H9 (cell line): ENCODE measurements at regions not wholly inside any gene's neighbourhood (a gene's known extent, or its start where the extent isn't known, plus 50 kb on each side); places are given as distances from the start of the nearest gene placed in this dataset.

Source experiments
- DNase-seq: peaks from one replicate; pipeline ENCODE4 v3.0.0-alpha.2; 2017
- H2AFZ ChIP-seq: one replicate; pipeline ENCODE4 v1.6.1; 2013; ENCODE audit warnings: mild to moderate bottlenecking, low read length, control low read depth, moderate library complexity
- H2AK5ac ChIP-seq: 2 replicates; pipeline ENCODE4 v1.6.1; 2013; ENCODE audit warnings: low read length, control low read depth, mixed read lengths; ENCODE audit not compliant: insufficient read length
- H2BK120ac ChIP-seq: one replicate; pipeline ENCODE4 v1.6.1; 2013; ENCODE audit warnings: low read depth, mild to moderate bottlenecking, low read length, control low read depth, inconsistent platforms; ENCODE audit not compliant: poor library complexity, severe bottlenecking
- H2BK12ac ChIP-seq: 2 replicates; pipeline ENCODE4 v1.6.1; 2013; ENCODE audit warnings: low read length, control low read depth, mixed read lengths, low read depth; ENCODE audit not compliant: insufficient read length
- H2BK15ac ChIP-seq: 2 replicates; pipeline ENCODE4 v1.6.1; 2013; ENCODE audit warnings: low read depth, low read length, control low read depth
- H2BK20ac ChIP-seq: one replicate; pipeline ENCODE4 v1.6.1; 2013; ENCODE audit warnings: low read depth, mild to moderate bottlenecking, low read length, control low read depth, inconsistent platforms; ENCODE audit not compliant: poor library complexity, severe bottlenecking
- H2BK5ac ChIP-seq: 2 replicates; pipeline ENCODE4 v1.6.1; 2013; ENCODE audit warnings: low read length, control low read depth, mixed read lengths; ENCODE audit not compliant: insufficient read length
- H3K14ac ChIP-seq: 2 replicates; pipeline ENCODE4 v1.6.1; 2013; ENCODE audit warnings: low read length, control low read depth; ENCODE audit not compliant: insufficient read depth
- H3K18ac ChIP-seq: 2 replicates; pipeline ENCODE4 v1.6.1; 2013; ENCODE audit warnings: low read depth, mild to moderate bottlenecking, mixed read lengths, low read length, control low read depth; ENCODE audit not compliant: insufficient read length
- H3K23ac ChIP-seq: 2 replicates; pipeline ENCODE4 v1.6.1; 2013; ENCODE audit warnings: low read length, control low read depth, mixed read lengths, low read depth; ENCODE audit not compliant: insufficient read length
- H3K23me2 ChIP-seq: 2 replicates; pipeline ENCODE4 v1.6.1; 2013; ENCODE audit warnings: low read depth, mild to moderate bottlenecking, mixed read lengths, low read length, control low read depth; ENCODE audit not compliant: insufficient read length, poor library complexity, severe bottlenecking
- H3K27ac ChIP-seq: 2 replicates; pipeline ENCODE4 v1.5.1; 2013; ENCODE audit warnings: low read length, control low read depth, mixed read lengths, low read depth; ENCODE audit not compliant: insufficient read length
- H3K27me3 ChIP-seq: 2 replicates; pipeline ENCODE4 v1.6.1; 2013; ENCODE audit warnings: low read length, control low read depth, inconsistent platforms; ENCODE audit not compliant: insufficient read depth
- H3K4ac ChIP-seq: 2 replicates; pipeline ENCODE4 v1.6.1; 2013; ENCODE audit warnings: low read depth, mild to moderate bottlenecking, control low read depth, inconsistent platforms, low read length, moderate library complexity
- H3K4me1 ChIP-seq: 2 replicates; pipeline ENCODE4 v1.6.1; 2013; ENCODE audit warnings: low read length, control low read depth, inconsistent platforms; ENCODE audit not compliant: insufficient read depth
- H3K4me2 ChIP-seq: 2 replicates; pipeline ENCODE4 v1.6.1; 2013; ENCODE audit warnings: low read length, control low read depth, mixed read lengths; ENCODE audit not compliant: insufficient read length, insufficient read depth
- H3K56ac ChIP-seq: 2 replicates; pipeline ENCODE4 v1.6.1; 2013; ENCODE audit warnings: low read depth, mild to moderate bottlenecking, mixed read lengths, low read length, control low read depth; ENCODE audit not compliant: insufficient read length
- H3K79me1 ChIP-seq: 2 replicates; pipeline ENCODE4 v1.6.1; 2013; ENCODE audit warnings: low read depth, mild to moderate bottlenecking, moderate library complexity, low read length, control low read depth, inconsistent platforms; ENCODE audit not compliant: insufficient read depth, poor library complexity, severe bottlenecking
- H3K79me2 ChIP-seq: 2 replicates; pipeline ENCODE4 v1.6.1; 2013; ENCODE audit warnings: low read length, control low read depth, inconsistent platforms; ENCODE audit not compliant: insufficient read depth
- H3K9ac ChIP-seq: 2 replicates; pipeline ENCODE4 v1.6.1; 2013; ENCODE audit warnings: low read length, control low read depth, mixed read lengths; ENCODE audit not compliant: insufficient read length; ENCODE audit errors: extremely low read depth
- H3K9me3 ChIP-seq: one replicate; pipeline ENCODE4 v1.6.1; 2013; ENCODE audit warnings: low read depth, low read length, inconsistent platforms; ENCODE audit not compliant: control insufficient read depth
- H3T11ph ChIP-seq: one replicate; pipeline ENCODE4 v1.6.1; 2013; ENCODE audit warnings: mild to moderate bottlenecking, low read length, control low read depth, inconsistent platforms
- H4K20me1 ChIP-seq: one replicate; pipeline ENCODE4 v1.6.1; 2013; ENCODE audit not compliant: control insufficient read depth, insufficient read length, insufficient read depth
- H4K5ac ChIP-seq: 2 replicates; pipeline ENCODE4 v1.6.1; 2013; ENCODE audit warnings: low read depth, mild to moderate bottlenecking, mixed read lengths, low read length, control low read depth; ENCODE audit not compliant: insufficient read length
- H4K8ac ChIP-seq: replicated peaks from 2 replicates; pipeline ENCODE4 v1.6.1; 2013; ENCODE audit warnings: low read length, control low read depth, mixed read lengths, low read depth; ENCODE audit not compliant: insufficient read length
- H4K91ac ChIP-seq: 2 replicates; pipeline ENCODE4 v1.6.1; 2013; ENCODE audit warnings: low read depth, mild to moderate bottlenecking, moderate library complexity, mixed read lengths, low read length, control low read depth; ENCODE audit not compliant: insufficient read length
- H3K27ac Mint-ChIP-seq, 3 experiments: 2 replicates in 2 of 3; 3 replicates in 1 of 3; pipeline ENCODE4 v1.8.0; 2020 to 2021; ENCODE audit warnings: mixed read lengths in 3 of 3, mild to moderate bottlenecking in 1 of 3, moderate library complexity in 1 of 3
- H3K27me3 Mint-ChIP-seq: 2 replicates; pipeline ENCODE4 v1.8.0; 2021; ENCODE audit warnings: low read depth, mild to moderate bottlenecking, moderate library complexity, mixed read lengths
- H3K36me3 Mint-ChIP-seq, 3 experiments: 2 replicates in 2 of 3; 3 replicates in 1 of 3; pipeline ENCODE4 v1.8.0; 2020 to 2021; ENCODE audit warnings: low read depth in 3 of 3, mixed read lengths in 3 of 3; ENCODE audit not compliant: insufficient read depth in 1 of 3
- H3K4me1 Mint-ChIP-seq, 2 experiments: 2 replicates each; pipeline ENCODE4 v1.8.0; 2020; ENCODE audit warnings: mixed read lengths in 2 of 2
- H3K4me3 Mint-ChIP-seq, 2 experiments: 2 replicates in 1 of 2; 3 replicates in 1 of 2; pipeline ENCODE4 v1.8.0; 2020 to 2021; ENCODE audit warnings: mild to moderate bottlenecking in 2 of 2, mixed read lengths in 2 of 2, moderate library complexity in 1 of 2
- H3K9me3 Mint-ChIP-seq, 2 experiments: 2 replicates in 1 of 2; 3 replicates in 1 of 2; pipeline ENCODE4 v1.8.0; 2020; ENCODE audit warnings: mild to moderate bottlenecking in 2 of 2, mixed read lengths in 2 of 2, moderate library complexity in 1 of 2
- WGBS: extraction: QIAGEN DNeasy Blood & Tissue Kit; methylation state at CpG from one replicate; pipeline ENCODE4 v1.1.7; 2013; ENCODE audit warnings: missing lambda C conversion rate, low lambda C conversion rate, mixed read lengths; ENCODE audit not compliant: insufficient read length; ENCODE audit errors: extremely low coverage; 5-methylcytosine and 5-hydroxymethylcytosine counted together
- TF ChIP-seq, protein P1 (sequence below): fragments of 200-600 bp; sonication (generic); conservative IDR thresholded peaks from 3 replicates; pipeline ENCODE4 v1.8.0; 2021; ENCODE audit warnings: antibody characterized with exemption, mild to moderate bottlenecking

- Mint-ChIP-seq H3K4me1 (no peaks in the 10 kb centered on the region), H3K27me3 (no peaks in the 10 kb centered on the region), H3K27ac (no peak overlapping the region), H3K4me3 (no peak overlapping the region), H3K9me3 (no peaks in the 10 kb centered on the region), H3K36me3 (no peaks in the 10 kb centered on the region)
- Histone ChIP-seq H3K79me1 (no peaks in the 10 kb centered on the region), H3K4me1 (no peaks in the 10 kb centered on the region), H2BK20ac (no peak overlapping the region), H3K9me3 (no peaks in the 10 kb centered on the region), H3K23ac (no peak overlapping the region), H2BK5ac (no peak overlapping the region), H3K9ac (no peak overlapping the region), H3K4ac (no peak overlapping the region), H3K27ac (no peak overlapping the region), H2BK120ac (no peak overlapping the region), H3K23me2 (no peaks in the 10 kb centered on the region), H3K79me2 (no peaks in the 10 kb centered on the region), H3K56ac (no peak overlapping the region), H2AK5ac (no peak overlapping the region), H4K8ac (no peak overlapping the region), H2BK12ac (no peak overlapping the region), H4K20me1 (no peaks in the 10 kb centered on the region), H3K27me3 (no peaks in the 10 kb centered on the region), H4K5ac (no peak overlapping the region), H3K14ac (no peak overlapping the region), H4K91ac (no peak overlapping the region), H2AFZ (no peak overlapping the region), H3K4me2 (no peak overlapping the region), H2BK15ac (no peak overlapping the region), H3K18ac (no peak overlapping the region), H3T11ph (no peak overlapping the region)
- no CpG with 5 or more reads among the region's 1 CpG for WGBS
- TF ChIP-seq, protein P1, sequence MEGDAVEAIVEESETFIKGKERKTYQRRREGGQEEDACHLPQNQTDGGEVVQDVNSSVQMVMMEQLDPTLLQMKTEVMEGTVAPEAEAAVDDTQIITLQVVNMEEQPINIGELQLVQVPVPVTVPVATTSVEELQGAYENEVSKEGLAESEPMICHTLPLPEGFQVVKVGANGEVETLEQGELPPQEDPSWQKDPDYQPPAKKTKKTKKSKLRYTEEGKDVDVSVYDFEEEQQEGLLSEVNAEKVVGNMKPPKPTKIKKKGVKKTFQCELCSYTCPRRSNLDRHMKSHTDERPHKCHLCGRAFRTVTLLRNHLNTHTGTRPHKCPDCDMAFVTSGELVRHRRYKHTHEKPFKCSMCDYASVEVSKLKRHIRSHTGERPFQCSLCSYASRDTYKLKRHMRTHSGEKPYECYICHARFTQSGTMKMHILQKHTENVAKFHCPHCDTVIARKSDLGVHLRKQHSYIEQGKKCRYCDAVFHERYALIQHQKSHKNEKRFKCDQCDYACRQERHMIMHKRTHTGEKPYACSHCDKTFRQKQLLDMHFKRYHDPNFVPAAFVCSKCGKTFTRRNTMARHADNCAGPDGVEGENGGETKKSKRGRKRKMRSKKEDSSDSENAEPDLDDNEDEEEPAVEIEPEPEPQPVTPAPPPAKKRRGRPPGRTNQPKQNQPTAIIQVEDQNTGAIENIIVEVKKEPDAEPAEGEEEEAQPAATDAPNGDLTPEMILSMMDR = no peak
- DNase-seq = no peak
Measured at GRCh38 chr3:177966493-177966892, 569.7 kb upstream of the KCNMB2 start.
